ENCODE measurements at regions not wholly inside any gene's neighbourhood (a gene's known extent, or its start where the extent isn't known, plus 50 kb on each side); places are given as distances from the start of the nearest gene placed in this dataset.

DNA sequence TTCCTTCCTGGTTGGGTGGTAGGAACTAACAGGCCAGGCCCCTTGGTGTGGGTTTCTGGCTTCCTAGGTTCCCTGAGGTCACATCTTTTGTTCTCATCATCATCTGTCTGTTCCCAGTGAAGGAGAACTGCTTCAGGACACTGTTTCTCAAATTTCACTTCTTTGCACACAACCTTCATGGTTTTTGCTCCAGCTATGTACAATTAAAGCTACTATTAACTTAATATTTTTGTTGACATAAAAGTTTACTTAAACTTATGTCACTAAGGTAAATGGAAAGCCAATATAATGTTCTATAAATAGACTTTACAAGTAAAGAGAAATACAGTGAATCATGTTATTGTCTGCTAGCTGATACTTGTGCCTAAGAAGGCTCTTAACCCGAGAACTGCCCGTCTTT lies 120.7 kb upstream of the KCNG1 start:
- H4K20me1 ChIP-seq (ENCODE audit: insufficient read depth, low read length): no peaks in the 10 kb centered on the region
- no peaks in the 10 kb centered on the region for H3K36me3 ChIP-seq (ENCODE audit: insufficient read depth, low read length)
- H3K4me2 ChIP-seq (ENCODE audit: insufficient read depth, low read length): no peak overlapping the region
- H3K27me3 ChIP-seq (ENCODE audit: insufficient read depth, low read length): peaks cover 36% of the 10 kb centered on the region
- no peaks in the 10 kb centered on the region for H3K79me2 ChIP-seq (ENCODE audit: insufficient read depth, low read length)
- no peak for DNase-seq (ENCODE audit: insufficient read length, low spot score, missing footprints)
- TF ChIP-seq, protein P1, sequence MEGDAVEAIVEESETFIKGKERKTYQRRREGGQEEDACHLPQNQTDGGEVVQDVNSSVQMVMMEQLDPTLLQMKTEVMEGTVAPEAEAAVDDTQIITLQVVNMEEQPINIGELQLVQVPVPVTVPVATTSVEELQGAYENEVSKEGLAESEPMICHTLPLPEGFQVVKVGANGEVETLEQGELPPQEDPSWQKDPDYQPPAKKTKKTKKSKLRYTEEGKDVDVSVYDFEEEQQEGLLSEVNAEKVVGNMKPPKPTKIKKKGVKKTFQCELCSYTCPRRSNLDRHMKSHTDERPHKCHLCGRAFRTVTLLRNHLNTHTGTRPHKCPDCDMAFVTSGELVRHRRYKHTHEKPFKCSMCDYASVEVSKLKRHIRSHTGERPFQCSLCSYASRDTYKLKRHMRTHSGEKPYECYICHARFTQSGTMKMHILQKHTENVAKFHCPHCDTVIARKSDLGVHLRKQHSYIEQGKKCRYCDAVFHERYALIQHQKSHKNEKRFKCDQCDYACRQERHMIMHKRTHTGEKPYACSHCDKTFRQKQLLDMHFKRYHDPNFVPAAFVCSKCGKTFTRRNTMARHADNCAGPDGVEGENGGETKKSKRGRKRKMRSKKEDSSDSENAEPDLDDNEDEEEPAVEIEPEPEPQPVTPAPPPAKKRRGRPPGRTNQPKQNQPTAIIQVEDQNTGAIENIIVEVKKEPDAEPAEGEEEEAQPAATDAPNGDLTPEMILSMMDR (IDR thresholded peaks at IDR 0.05; ENCODE audit: extremely low read depth, low read depth, low read length): no peak
- no peaks in the 10 kb centered on the region for H3K4me1 ChIP-seq (ENCODE audit: insufficient read depth, low read length)
- no peaks in the 10 kb centered on the region for H3K9me3 ChIP-seq (ENCODE audit: low read depth, low read length)
- no peak overlapping the region for H3K27ac ChIP-seq (ENCODE audit: low read depth, low read length)
- no peak overlapping the region for H2AFZ ChIP-seq (ENCODE audit: low read length)
- no peak overlapping the region for H3K4me3 ChIP-seq (ENCODE audit: insufficient read depth, low read length)

DNA sequence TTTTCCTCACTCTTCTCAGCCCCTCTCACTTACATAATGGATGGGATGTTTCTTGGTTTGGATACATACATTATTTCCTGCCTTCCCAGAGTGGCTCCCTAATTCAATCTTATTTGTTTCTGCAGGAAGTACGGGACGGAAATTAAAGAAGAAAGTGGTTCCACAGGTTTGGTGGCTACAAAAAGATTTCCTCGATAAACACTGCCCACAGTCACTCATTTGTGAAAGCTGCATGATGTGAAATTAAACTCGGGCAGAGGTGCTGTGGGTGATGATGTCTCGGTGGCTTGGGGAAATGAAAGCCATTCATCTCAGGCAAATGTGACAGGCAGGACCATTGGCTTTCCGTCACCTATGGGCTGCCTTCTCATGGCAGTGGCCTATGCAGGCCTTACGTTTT lies 119.5 kb upstream of the KCNG1 start:
- H3K9me3 ChIP-seq (ENCODE audit: low read depth, low read length): no peaks in the 10 kb centered on the region
- H3K4me3 ChIP-seq (ENCODE audit: insufficient read depth, low read length): no peak overlapping the region
- H3K27ac ChIP-seq (ENCODE audit: low read depth, low read length): no peak overlapping the region
- TF ChIP-seq, protein P1 (IDR thresholded peaks at IDR 0.05; ENCODE audit: extremely low read depth, low read depth, low read length): no peak
- H3K79me2 ChIP-seq (ENCODE audit: insufficient read depth, low read length): no peaks in the 10 kb centered on the region
- no peaks in the 10 kb centered on the region for H4K20me1 ChIP-seq (ENCODE audit: insufficient read depth, low read length)
- no peak overlapping the region for H2AFZ ChIP-seq (ENCODE audit: low read length)
- no peaks in the 10 kb centered on the region for H3K4me1 ChIP-seq (ENCODE audit: insufficient read depth, low read length)
- no peak for DNase-seq (ENCODE audit: insufficient read length, low spot score, missing footprints)
- no peaks in the 10 kb centered on the region for H3K36me3 ChIP-seq (ENCODE audit: insufficient read depth, low read length)
- peaks cover 30% of the 10 kb centered on the region for H3K27me3 ChIP-seq (ENCODE audit: insufficient read depth, low read length)
- H3K4me2 ChIP-seq (ENCODE audit: insufficient read depth, low read length): no peak overlapping the region

DNA sequence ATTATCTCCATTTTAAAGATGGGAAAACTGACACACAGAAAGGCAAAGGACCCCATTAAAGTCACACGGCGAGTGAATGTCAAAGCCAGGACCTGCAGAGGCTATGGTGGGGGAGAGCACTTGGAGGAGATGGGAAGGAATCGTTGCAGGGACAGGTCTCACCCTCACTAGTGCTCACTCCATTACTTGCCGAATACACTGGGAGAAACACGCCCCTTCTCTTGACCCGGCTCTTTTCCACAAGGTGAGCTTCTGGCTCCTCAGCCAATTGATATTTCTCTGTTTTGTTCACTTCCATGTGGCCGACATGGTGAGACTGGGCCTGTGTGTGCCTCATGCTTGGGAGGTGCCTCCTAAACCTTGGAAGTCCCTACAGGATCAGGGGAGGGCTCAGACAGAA lies 117.8 kb upstream of the KCNG1 start:
- DNase-seq (ENCODE audit: insufficient read length, low spot score, missing footprints): no peak
- Histone ChIP-seq H3K36me3 (ENCODE audit: insufficient read depth, low read length) (no peaks in the 10 kb centered on the region), H3K9me3 (ENCODE audit: low read depth, low read length) (no peaks in the 10 kb centered on the region), H3K79me2 (ENCODE audit: insufficient read depth, low read length) (no peaks in the 10 kb centered on the region), H3K4me1 (ENCODE audit: insufficient read depth, low read length) (no peaks in the 10 kb centered on the region), H4K20me1 (ENCODE audit: insufficient read depth, low read length) (no peaks in the 10 kb centered on the region), H3K27ac (ENCODE audit: low read depth, low read length) (no peak overlapping the region), H3K4me3 (ENCODE audit: insufficient read depth, low read length) (no peak overlapping the region), H3K4me2 (ENCODE audit: insufficient read depth, low read length) (no peak overlapping the region), H3K27me3 (ENCODE audit: insufficient read depth, low read length) (peaks cover 20% of the 10 kb centered on the region), H2AFZ (ENCODE audit: low read length) (no peak overlapping the region)
- TF ChIP-seq, protein P1 (IDR thresholded peaks at IDR 0.05; ENCODE audit: extremely low read depth, low read depth, low read length): no peak

DNA sequence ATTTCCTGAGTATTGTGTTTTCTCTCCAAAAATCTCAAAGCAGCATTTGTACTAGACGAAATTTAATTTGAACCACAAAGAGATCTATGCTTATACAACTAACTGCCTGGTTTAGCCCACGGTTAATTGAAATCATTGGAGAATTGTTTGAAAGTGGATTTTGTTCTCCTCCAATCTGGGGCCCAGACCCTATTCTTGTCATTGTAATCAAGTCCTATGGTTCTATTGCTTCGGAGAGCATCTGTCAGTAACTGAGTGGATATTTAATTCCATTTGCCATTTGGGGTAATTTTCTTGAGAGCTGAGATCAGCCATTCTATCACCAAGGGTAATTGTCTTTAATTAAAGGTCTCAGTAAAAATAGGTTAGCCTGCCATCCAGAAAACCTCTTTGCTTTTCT lies 117.0 kb upstream of the KCNG1 start:
- peaks cover 12% of the 10 kb centered on the region for H3K27me3 ChIP-seq (ENCODE audit: insufficient read depth, low read length)
- H3K27ac ChIP-seq (ENCODE audit: low read depth, low read length): no peak overlapping the region
- no peak overlapping the region for H2AFZ ChIP-seq (ENCODE audit: low read length)
- H3K4me1 ChIP-seq (ENCODE audit: insufficient read depth, low read length): no peaks in the 10 kb centered on the region
- H3K36me3 ChIP-seq (ENCODE audit: insufficient read depth, low read length): no peaks in the 10 kb centered on the region
- no peak overlapping the region for H3K4me2 ChIP-seq (ENCODE audit: insufficient read depth, low read length)
- no peak overlapping the region for H3K4me3 ChIP-seq (ENCODE audit: insufficient read depth, low read length)
- no peaks in the 10 kb centered on the region for H4K20me1 ChIP-seq (ENCODE audit: insufficient read depth, low read length)
- DNase-seq (ENCODE audit: insufficient read length, low spot score, missing footprints): no peak
- H3K9me3 ChIP-seq (ENCODE audit: low read depth, low read length): no peaks in the 10 kb centered on the region
- H3K79me2 ChIP-seq (ENCODE audit: insufficient read depth, low read length): no peaks in the 10 kb centered on the region
- TF ChIP-seq, protein P1 (IDR thresholded peaks at IDR 0.05; ENCODE audit: extremely low read depth, low read depth, low read length): no peak

Measured in osteoblast (primary cell).